VCaP (cell line): ENCODE measurements at regions not wholly inside any gene's neighbourhood (a gene's known extent, or its start where the extent isn't known, plus 50 kb on each side); places are given as distances from the start of the nearest gene placed in this dataset.
"Not testable (repeated sequence)": the region's sequence is repeated elsewhere in the genome, so short reads cannot be mapped to it uniquely, and the experiment has no call there.

ENCODE experiments used
- H3K27ac ChIP-seq: fragments of 450-650 bp; 2 replicates; pipeline ENCODE4 v1.5.1; 2017
- TF ChIP-seq, protein P1 (sequence below): fragments of 450-650 bp; conservative IDR thresholded peaks from 2 replicates; pipeline ENCODE4 v1.5.1; 2017; ENCODE audit warnings: mild to moderate bottlenecking, moderate library complexity

- TF ChIP-seq, protein P1, sequence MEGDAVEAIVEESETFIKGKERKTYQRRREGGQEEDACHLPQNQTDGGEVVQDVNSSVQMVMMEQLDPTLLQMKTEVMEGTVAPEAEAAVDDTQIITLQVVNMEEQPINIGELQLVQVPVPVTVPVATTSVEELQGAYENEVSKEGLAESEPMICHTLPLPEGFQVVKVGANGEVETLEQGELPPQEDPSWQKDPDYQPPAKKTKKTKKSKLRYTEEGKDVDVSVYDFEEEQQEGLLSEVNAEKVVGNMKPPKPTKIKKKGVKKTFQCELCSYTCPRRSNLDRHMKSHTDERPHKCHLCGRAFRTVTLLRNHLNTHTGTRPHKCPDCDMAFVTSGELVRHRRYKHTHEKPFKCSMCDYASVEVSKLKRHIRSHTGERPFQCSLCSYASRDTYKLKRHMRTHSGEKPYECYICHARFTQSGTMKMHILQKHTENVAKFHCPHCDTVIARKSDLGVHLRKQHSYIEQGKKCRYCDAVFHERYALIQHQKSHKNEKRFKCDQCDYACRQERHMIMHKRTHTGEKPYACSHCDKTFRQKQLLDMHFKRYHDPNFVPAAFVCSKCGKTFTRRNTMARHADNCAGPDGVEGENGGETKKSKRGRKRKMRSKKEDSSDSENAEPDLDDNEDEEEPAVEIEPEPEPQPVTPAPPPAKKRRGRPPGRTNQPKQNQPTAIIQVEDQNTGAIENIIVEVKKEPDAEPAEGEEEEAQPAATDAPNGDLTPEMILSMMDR = no peak
- no peak overlapping the region for H3K27ac ChIP-seq
These were observed 74.8 kb upstream of the SLC24A3 start for GRCh38 chr20:19137641-19138040.

- TF ChIP-seq, protein P1 = no peak
- H3K27ac ChIP-seq = no peak overlapping the region
These were observed 73.7 kb upstream of the SLC24A3 start for GRCh38 chr20:19138758-19139157.

DNA sequence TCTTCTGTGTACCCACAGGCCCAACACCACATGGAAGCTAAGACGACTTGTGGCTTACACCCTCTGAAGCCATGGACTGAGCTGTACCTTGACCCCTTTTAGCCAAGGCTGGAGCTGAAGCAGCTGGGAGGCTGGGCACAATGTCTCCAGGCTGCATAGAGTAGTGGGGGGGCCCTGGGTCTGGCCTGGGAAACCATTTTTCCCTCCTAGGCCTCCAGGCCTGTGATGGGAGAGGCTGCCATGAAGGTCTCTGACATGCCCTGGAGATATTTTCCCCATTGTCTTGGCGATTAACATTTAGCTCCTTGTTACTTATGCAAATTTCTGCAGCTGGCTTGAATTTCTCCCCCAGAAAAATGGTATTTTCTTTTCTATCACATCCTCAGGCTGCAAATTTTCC, 72.9 kb upstream of the SLC24A3 start:
- H3K27ac ChIP-seq = not testable (repeated sequence)

- H3K27ac ChIP-seq = no peak overlapping the region
- TF ChIP-seq, protein P1 = no peak
These were observed 70.4 kb upstream of the SLC24A3 start for GRCh38 chr20:19141998-19142397.

DNA sequence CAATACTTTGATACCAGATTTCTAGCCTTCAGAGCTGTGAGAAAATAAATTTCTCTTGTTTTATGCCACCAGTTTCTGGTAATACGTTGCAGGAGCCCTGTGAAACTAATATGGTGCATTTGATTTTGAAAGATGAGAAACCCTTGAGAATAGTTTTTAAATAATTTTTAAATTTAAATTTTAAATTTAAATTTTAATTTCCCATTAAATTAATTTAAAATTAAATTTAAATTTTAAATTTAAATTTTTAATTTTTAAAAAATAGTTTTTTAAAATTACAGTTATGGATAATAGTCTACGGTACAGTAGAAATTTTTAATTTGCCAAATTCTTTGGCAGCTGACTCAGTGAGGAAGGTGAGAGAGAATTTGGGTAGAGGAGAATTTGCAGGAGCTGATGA, 68.6 kb upstream of the SLC24A3 start:
- TF ChIP-seq, protein P1 = no peak
- H3K27ac ChIP-seq = no peak overlapping the region

DNA sequence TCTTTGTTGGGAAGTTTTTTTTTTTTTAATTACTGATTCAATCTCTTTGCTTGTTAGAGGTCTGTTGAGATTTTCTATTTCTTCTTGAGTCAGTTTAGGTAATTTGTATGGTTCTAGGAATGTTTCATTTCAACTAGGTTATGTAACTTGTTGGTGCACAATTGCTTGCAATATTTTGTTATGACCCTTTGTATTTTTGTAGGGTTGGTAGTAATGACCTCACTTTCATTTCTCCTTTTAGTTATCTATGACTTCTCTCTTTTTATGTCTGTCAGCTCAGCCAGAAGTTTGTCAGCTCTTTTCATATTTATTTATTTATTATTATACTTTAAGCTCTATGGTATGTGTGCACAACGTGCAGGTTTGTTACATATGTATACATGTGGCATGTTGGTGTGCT, 51.1 kb upstream of the SLC24A3 start:
- H3K27ac ChIP-seq = no peak overlapping the region
- TF ChIP-seq, protein P1 = no peak
